NCI-H1930 (cell line): ENCODE measurements at regions not wholly inside any gene's neighbourhood (a gene's known extent, or its start where the extent isn't known, plus 50 kb on each side); places are given as distances from the start of the nearest gene placed in this dataset.
A peak's percentile ranks its signal among the peaks of the same experiment; 100 is the strongest.
"Not testable (repeated sequence)": the region's sequence is repeated elsewhere in the genome, so short reads cannot be mapped to it uniquely, and the experiment has no call there.

Experiments
- DNase-seq, 2 experiments: peaks; one replicate each; lab custom pipeline; 2025; lab: John Stamatoyannopoulos, UW

GRCh38 chr14:87312169-87312893 is 680.7 kb downstream of the GALC start:
- peak; percentile 56 to 70 for DNase-seq

GRCh38 chr14:87309557-87309956 is 683.4 kb downstream of the GALC start:
- no peak for DNase-seq

- DNase-seq: no peak
Observed at GRCh38 chr14:87306409-87307168, 686.4 kb downstream of the GALC start.

GRCh38 chr14:87305345-87305744 is 687.6 kb downstream of the GALC start:
- DNase-seq: no peak

GRCh38 chr14:87304404-87304803 is 688.6 kb downstream of the GALC start:
- DNase-seq: no peak

GRCh38 chr14:87286826-87287225 is 706.2 kb downstream of the GALC start:
- DNase-seq: no peak

GRCh38 chr14:87286191-87286590 is 706.8 kb downstream of the GALC start:
- DNase-seq: no peak

GRCh38 chr14:87285506-87285905 is 707.5 kb downstream of the GALC start:
- no peak for DNase-seq

- no peak for DNase-seq
Observed at GRCh38 chr14:87283547-87283946, 709.4 kb downstream of the GALC start.

- DNase-seq: no peak
Observed at GRCh38 chr14:87282266-87282665, 710.7 kb downstream of the GALC start.

GRCh38 chr14:87278415-87278814 is 714.6 kb downstream of the GALC start:
- no peak for DNase-seq

GRCh38 chr14:87271331-87271730 is 721.7 kb downstream of the GALC start:
- no peak for DNase-seq

GRCh38 chr14:87268997-87269396 is 724.0 kb downstream of the GALC start:
- DNase-seq: no peak

GRCh38 chr14:87264796-87265195 is 728.2 kb downstream of the GALC start:
- no peak for DNase-seq

GRCh38 chr14:87264272-87264785 is 728.7 kb downstream of the GALC start:
- no peak for DNase-seq

GRCh38 chr14:87261621-87262020 is 731.4 kb downstream of the GALC start:
- no peak for DNase-seq

- no peak for DNase-seq
Observed at GRCh38 chr14:87260460-87260859, 732.5 kb downstream of the GALC start.

- no peak for DNase-seq
Observed at GRCh38 chr14:87257421-87257820, 735.6 kb downstream of the GALC start.

- no peak for DNase-seq
Observed at GRCh38 chr14:87255058-87255457, 737.9 kb downstream of the GALC start.

GRCh38 chr14:87254331-87254874 is 738.6 kb downstream of the GALC start:
- DNase-seq: no peak

GRCh38 chr14:87253791-87254190 is 739.2 kb downstream of the GALC start:
- not testable (repeated sequence) for DNase-seq

GRCh38 chr14:87252103-87252502 is 740.9 kb downstream of the GALC start:
- DNase-seq: no peak

- no peak for DNase-seq
Observed at GRCh38 chr14:87251011-87251410, 742.0 kb downstream of the GALC start.
